ENCODE measurements at regions not wholly inside any gene's neighbourhood (a gene's known extent, or its start where the extent isn't known, plus 50 kb on each side); places are given as distances from the start of the nearest gene placed in this dataset.

GRCh38 chr10:52540479-52540984, 226.5 kb downstream of the DKK1 start:
- TF ChIP-seq JUND (IDR thresholded peaks at IDR 0.05; ENCODE audit: low read depth): no peak
- in situ Hi-C loops (cut with HindIII; ENCODE audit: low pct_unique_long_range_greater_than_20kb, low sequenced_read_pairs): no loop called here
- DNase-seq (ENCODE audit: low read depth in 1 of 2, low spot score in 1 of 2): no peak

DNA sequence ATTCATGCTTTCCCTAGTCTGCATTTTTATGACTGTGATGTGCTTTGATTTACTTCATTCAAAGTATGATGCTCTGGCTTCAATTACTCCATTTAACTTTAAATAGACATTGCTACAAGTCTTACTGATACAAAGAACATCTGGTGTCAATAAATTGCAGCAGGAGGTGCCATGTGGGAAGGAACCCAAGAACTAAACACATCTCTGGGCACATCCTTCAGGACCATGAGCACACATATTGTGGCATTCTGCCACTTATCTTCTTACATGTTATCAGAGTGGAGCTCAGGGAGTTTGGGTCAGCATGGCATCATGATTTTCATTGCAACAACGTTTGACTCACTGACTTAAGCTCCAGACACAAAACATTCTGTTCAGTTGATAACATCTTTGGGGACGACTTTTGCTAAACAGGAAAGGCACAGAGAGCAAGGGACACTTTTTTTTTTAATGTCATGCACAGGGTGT, 227.0 kb downstream of the DKK1 start:
- no peak for TF ChIP-seq JUND (IDR thresholded peaks at IDR 0.05; ENCODE audit: low read depth)
- in situ Hi-C loops (cut with HindIII; ENCODE audit: low pct_unique_long_range_greater_than_20kb, low sequenced_read_pairs): no loop called here
- DNase-seq (ENCODE audit: low read depth in 1 of 2, low spot score in 1 of 2): no peak

- in situ Hi-C loops (cut with HindIII; ENCODE audit: low pct_unique_long_range_greater_than_20kb, low sequenced_read_pairs): no loop called here
- no peak for TF ChIP-seq JUND (IDR thresholded peaks at IDR 0.05; ENCODE audit: low read depth)
- DNase-seq (ENCODE audit: low read depth in 1 of 2, low spot score in 1 of 2): no peak
Measured at GRCh38 chr10:52542906-52543305, 228.8 kb downstream of the DKK1 start.

GRCh38 chr10:52551046-52551445, 221.5 kb downstream of the MBL2 start:
- TF ChIP-seq JUND (IDR thresholded peaks at IDR 0.05; ENCODE audit: low read depth): no peak
- no peak for DNase-seq (ENCODE audit: low read depth in 1 of 2, low spot score in 1 of 2)
- in situ Hi-C loops (cut with HindIII; ENCODE audit: low pct_unique_long_range_greater_than_20kb, low sequenced_read_pairs): no loop called here

DNA sequence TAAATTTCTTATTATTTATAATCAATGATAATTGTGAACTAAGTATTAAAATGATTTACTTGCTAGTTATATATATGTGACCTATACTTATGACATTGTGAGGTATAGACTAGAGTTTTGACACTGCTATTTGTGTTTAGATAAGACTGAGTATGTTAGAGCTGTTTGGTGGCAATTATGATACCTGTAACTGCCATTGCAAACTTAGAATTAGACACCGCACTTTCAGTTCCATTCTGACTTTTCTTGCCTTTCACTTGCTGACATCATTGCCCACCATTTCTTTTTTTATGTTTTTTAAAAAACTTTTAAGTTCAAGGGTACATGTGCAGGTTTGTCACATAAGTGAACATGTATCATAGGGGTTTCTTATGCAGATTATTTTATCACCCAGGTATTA, 214.5 kb downstream of the MBL2 start:
- DNase-seq (ENCODE audit: low read depth in 1 of 2, low spot score in 1 of 2): no peak
- in situ Hi-C loops (cut with HindIII; ENCODE audit: low pct_unique_long_range_greater_than_20kb, low sequenced_read_pairs): no loop called here
- no peak for TF ChIP-seq JUND (IDR thresholded peaks at IDR 0.05; ENCODE audit: low read depth)

DNA sequence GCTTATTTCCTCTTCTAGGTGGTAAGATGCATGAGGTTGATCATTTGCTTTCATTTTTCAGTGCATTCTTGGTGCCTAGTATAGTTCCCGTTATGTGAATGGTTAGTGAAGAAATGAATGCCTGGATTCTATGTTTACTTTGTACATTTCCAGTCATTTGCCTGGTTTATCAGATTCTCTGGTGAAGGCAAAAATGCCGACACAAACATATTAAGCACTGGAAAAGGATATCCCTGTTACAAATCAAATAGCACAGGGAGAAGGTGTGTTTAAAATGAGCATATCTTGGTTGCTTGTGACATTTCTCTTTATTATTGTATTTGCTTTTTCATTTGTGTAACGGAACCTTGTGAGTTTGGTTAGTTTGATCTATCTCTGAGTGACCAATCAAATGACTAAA, 211.3 kb downstream of the MBL2 start:
- no peak for DNase-seq (ENCODE audit: low read depth in 1 of 2, low spot score in 1 of 2)
- no peak for TF ChIP-seq JUND (IDR thresholded peaks at IDR 0.05; ENCODE audit: low read depth)
- in situ Hi-C loops (cut with HindIII; ENCODE audit: low pct_unique_long_range_greater_than_20kb, low sequenced_read_pairs): no loop called here

DNA sequence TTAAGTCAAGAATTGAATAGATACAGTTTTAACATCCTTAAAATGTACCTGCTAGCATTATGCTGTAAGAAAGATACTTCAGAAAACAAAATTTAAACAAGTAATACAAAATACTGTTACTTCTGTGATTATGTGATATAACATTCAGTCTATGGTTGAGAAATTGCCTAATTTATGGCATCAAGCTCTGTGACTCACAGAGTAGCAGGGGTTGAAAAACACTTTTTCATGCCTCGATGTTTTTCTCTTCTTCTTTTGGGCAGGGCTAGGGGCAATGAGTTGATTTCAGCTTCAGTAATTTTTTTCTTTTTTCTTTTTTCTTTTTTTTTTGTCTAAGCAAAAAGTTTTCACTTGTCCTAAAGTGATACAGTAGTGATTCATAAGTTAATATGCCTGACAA, 209.2 kb downstream of the MBL2 start:
- DNase-seq (ENCODE audit: low read depth in 1 of 2, low spot score in 1 of 2): no peak
- in situ Hi-C loops (cut with HindIII; ENCODE audit: low pct_unique_long_range_greater_than_20kb, low sequenced_read_pairs): no loop called here
- no peak for TF ChIP-seq JUND (IDR thresholded peaks at IDR 0.05; ENCODE audit: low read depth)

- peak in 1 of 2 experiments; percentile 42 for DNase-seq (ENCODE audit: low read depth in 1 of 2, low spot score in 1 of 2)
- TF ChIP-seq JUND (IDR thresholded peaks at IDR 0.05; ENCODE audit: low read depth): no peak
- in situ Hi-C loops (cut with HindIII; ENCODE audit: low pct_unique_long_range_greater_than_20kb, low sequenced_read_pairs): no loop called here
Measured at GRCh38 chr10:52566471-52567246, 205.9 kb downstream of the MBL2 start.

GRCh38 chr10:52567247-52567580, 205.4 kb downstream of the MBL2 start:
- TF ChIP-seq JUND (IDR thresholded peaks at IDR 0.05; ENCODE audit: low read depth): no peak
- no peak for DNase-seq (ENCODE audit: low read depth in 1 of 2, low spot score in 1 of 2)
- in situ Hi-C loops (cut with HindIII; ENCODE audit: low pct_unique_long_range_greater_than_20kb, low sequenced_read_pairs): no loop called here

- TF ChIP-seq JUND (IDR thresholded peaks at IDR 0.05; ENCODE audit: low read depth): no peak
- in situ Hi-C loops (cut with HindIII; ENCODE audit: low pct_unique_long_range_greater_than_20kb, low sequenced_read_pairs): no loop called here
- DNase-seq (ENCODE audit: low read depth in 1 of 2, low spot score in 1 of 2): no peak
Measured at GRCh38 chr10:52568309-52568708, 204.3 kb downstream of the MBL2 start.

DNA sequence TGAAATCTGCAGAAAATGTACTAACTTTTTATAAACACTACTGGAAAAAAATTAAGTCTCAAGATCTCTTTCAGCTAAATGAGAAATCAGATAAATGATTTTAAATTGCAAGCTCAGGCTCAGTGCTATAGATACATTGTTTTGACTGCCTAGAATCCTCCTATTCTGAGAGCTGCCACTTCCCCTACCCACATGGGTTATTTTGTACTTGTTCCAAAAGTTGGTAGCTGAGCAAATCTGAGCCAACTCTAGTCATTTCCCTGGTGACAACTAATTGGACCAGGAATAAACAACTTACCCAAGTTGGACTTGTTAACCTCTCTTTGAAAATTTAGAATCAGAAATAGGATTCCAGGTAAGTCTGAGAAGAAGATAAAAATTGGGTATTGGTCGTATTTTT, 202.1 kb downstream of the MBL2 start:
- no peak for DNase-seq (ENCODE audit: low read depth in 1 of 2, low spot score in 1 of 2)
- in situ Hi-C loops (cut with HindIII; ENCODE audit: low pct_unique_long_range_greater_than_20kb, low sequenced_read_pairs): no loop called here
- TF ChIP-seq JUND (IDR thresholded peaks at IDR 0.05; ENCODE audit: low read depth): no peak

GRCh38 chr10:52571018-52571417, 201.6 kb downstream of the MBL2 start:
- in situ Hi-C loops (cut with HindIII; ENCODE audit: low pct_unique_long_range_greater_than_20kb, low sequenced_read_pairs): no loop called here
- TF ChIP-seq JUND (IDR thresholded peaks at IDR 0.05; ENCODE audit: low read depth): no peak
- DNase-seq (ENCODE audit: low read depth in 1 of 2, low spot score in 1 of 2): no peak

DNA sequence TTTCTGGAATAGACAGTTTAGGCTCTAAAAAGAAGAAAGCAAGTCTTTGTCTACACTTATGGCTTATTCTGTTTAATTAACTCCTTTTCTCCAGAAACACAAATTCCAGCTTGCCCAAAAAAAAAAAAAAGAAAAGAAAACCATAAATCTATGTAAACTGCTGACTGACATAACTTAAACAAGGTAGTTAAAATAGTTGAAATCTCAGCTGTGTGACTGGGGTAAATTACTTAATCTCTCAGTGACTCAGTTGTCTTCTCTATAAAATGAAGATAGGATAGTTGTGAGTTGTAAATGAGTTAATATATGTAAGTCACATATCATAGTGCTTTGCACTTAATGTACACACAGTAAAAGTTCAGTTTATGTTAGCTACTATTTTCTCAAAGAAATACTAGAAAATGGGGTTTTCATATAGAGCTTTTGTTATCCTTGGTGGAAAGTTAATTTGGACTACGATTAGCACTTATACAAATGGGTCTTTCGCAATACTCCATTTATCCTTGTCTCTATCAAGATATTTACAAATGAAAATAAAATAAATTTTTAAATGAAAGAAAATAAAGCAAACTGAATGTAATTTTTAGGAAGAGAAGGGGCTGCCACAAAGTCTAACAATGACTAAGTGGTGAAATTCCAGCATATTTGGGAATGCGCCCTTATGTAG, 200.9 kb downstream of the MBL2 start:
- DNase-seq (ENCODE audit: low read depth in 1 of 2, low spot score in 1 of 2): no peak
- no peak for TF ChIP-seq JUND (IDR thresholded peaks at IDR 0.05; ENCODE audit: low read depth)
- in situ Hi-C loops (cut with HindIII; ENCODE audit: low pct_unique_long_range_greater_than_20kb, low sequenced_read_pairs): no loop called here

All from T47D (cell line).